Sigmoid colon (tissue), 6 donors: ENCODE measurements at regions not wholly inside any gene's neighbourhood (a gene's known extent, or its start where the extent isn't known, plus 50 kb on each side); places are given as distances from the start of the nearest gene placed in this dataset.

Experiments used
- DNase-seq: peaks from one replicate; pipeline ENCODE4 v3.0.0-alpha.2; 2019
- H3K27ac ChIP-seq, 4 donors: fragments of 200-600 bp; sonication (generic); one replicate each; pipeline ENCODE4 v1.5.1; 2016 to 2019; ENCODE audit warnings: mild to moderate bottlenecking in 1 of 4
- H3K27me3 ChIP-seq, 3 donors: fragments of 200-600 bp; sonication (generic); one replicate each; pipeline ENCODE4 v1.5.1; 2019; ENCODE audit warnings: mild to moderate bottlenecking in 1 of 3
- H3K36me3 ChIP-seq, 4 donors: fragments of 200-600 bp; sonication (generic); one replicate each; pipeline ENCODE4 v1.5.1; 2016 to 2019
- H3K4me1 ChIP-seq, 4 donors: fragments of 200-600 bp; sonication (generic); one replicate each; pipeline ENCODE4 v1.5.1; 2017 to 2019
- H3K4me3 ChIP-seq, 4 donors: fragments of 200-600 bp; sonication (generic); one replicate each; pipeline ENCODE4 v1.5.1; 2017 to 2019; ENCODE audit warnings: mild to moderate bottlenecking in 2 of 4, moderate library complexity in 1 of 4
- H3K9me3 ChIP-seq, 4 donors: fragments of 200-600 bp in 3 of 4; sonication (generic) in 3 of 4; one replicate each; pipeline versions ENCODE4 v1.5.1 to v1.6.1; 2013 to 2019
- EP300 ChIP-seq, 4 donors: sonication (generic); formaldehyde crosslinking; IDR thresholded peaks; one replicate each; pipeline ENCODE4 v1.6.1; 2017; ENCODE audit warnings: antibody characterized with exemption in 4 of 4
- POLR2A ChIP-seq, 2 donors: fragments of 450-650 bp; IDR thresholded peaks; one replicate each; pipeline ENCODE4 v1.6.1; 2016; ENCODE audit warnings: antibody characterized with exemption in 2 of 2, mild to moderate bottlenecking in 2 of 2, moderate library complexity in 2 of 2
- POLR2AphosphoS5 ChIP-seq, 4 donors: sonication (generic); formaldehyde crosslinking; IDR thresholded peaks; one replicate each; pipeline ENCODE4 v1.6.1; 2017; ENCODE audit warnings: antibody characterized with exemption in 4 of 4
- WGBS, 2 donors: extraction: QIAGEN DNeasy Blood & Tissue Kit; methylation state at CpG; one replicate each; pipeline ENCODE4 v1.1.7; 2013; 5-methylcytosine and 5-hydroxymethylcytosine counted together
- intact Hi-C: fragments of 100-400 bp; cut with DNase I; formaldehyde crosslinking; loops from one replicate; pipeline ENCODE4 v1.15.1; 2023
- TF ChIP-seq, protein P1 (sequence below), 4 experiments: fragments of 450-650 bp in 3 of 4; fragments of 200-600 bp in 1 of 4; IDR thresholded peaks; one replicate each; pipeline ENCODE4 v1.5.1; 2016 to 2019; ENCODE audit warnings: antibody characterized with exemption in 4 of 4, mild to moderate bottlenecking in 3 of 4, moderate library complexity in 2 of 4
- donor health status: healthy with polysubstance abuse.
- donor health status: healthy.

GRCh38 chr1:29962831-29963247 lies 726.5 kb downstream of the PTPRU start:
- peaks cover 0 to 35% (median 5%) of the 10 kb centered on the region in 3 donors for H3K27me3 ChIP-seq
- H3K27ac ChIP-seq: no peak overlapping the region
- intact Hi-C loops: no loop called here
- H3K4me1 ChIP-seq: no peaks in the 10 kb centered on the region
- no peaks in the 10 kb centered on the region for H3K36me3 ChIP-seq
- WGBS, 2 donors: 30 to 59% methylated on average over 3 of the region's 3 CpGs
- no peak for TF ChIP-seq POLR2A (IDR thresholded peaks at IDR 0.05)
- TF ChIP-seq EP300 (IDR thresholded peaks at IDR 0.05): no peak
- TF ChIP-seq, protein P1, sequence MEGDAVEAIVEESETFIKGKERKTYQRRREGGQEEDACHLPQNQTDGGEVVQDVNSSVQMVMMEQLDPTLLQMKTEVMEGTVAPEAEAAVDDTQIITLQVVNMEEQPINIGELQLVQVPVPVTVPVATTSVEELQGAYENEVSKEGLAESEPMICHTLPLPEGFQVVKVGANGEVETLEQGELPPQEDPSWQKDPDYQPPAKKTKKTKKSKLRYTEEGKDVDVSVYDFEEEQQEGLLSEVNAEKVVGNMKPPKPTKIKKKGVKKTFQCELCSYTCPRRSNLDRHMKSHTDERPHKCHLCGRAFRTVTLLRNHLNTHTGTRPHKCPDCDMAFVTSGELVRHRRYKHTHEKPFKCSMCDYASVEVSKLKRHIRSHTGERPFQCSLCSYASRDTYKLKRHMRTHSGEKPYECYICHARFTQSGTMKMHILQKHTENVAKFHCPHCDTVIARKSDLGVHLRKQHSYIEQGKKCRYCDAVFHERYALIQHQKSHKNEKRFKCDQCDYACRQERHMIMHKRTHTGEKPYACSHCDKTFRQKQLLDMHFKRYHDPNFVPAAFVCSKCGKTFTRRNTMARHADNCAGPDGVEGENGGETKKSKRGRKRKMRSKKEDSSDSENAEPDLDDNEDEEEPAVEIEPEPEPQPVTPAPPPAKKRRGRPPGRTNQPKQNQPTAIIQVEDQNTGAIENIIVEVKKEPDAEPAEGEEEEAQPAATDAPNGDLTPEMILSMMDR (IDR thresholded peaks at IDR 0.05): no peak
- TF ChIP-seq POLR2AphosphoS5 (IDR thresholded peaks at IDR 0.05): no peak
- DNase-seq: peak; percentile 29
- H3K4me3 ChIP-seq: no peak overlapping the region
- no peaks in the 10 kb centered on the region for H3K9me3 ChIP-seq

DNA sequence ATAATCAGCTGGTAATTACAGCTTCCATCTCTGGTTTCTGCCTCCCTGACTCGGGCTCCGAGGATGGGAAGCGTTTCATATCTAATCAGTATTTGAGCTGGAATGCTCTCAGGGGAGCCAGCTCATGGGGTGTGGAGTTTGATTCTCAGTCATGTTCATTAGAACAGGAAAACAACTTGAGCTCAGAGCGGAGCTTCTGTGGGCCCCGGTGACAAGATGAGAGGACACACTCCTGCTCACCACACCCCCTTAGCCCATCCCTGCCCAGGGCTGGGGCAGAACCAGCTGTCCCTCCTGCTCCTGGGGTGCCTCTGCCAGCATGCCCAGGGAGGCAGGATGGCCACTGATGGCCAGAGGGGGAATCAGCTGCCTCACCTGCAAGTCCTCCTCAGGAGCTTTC lies 726.0 kb downstream of the PTPRU start:
- H3K27me3 ChIP-seq: peaks cover 0 to 30% (median 5%) of the 10 kb centered on the region in 3 donors
- DNase-seq: peak; percentile 24

DNA sequence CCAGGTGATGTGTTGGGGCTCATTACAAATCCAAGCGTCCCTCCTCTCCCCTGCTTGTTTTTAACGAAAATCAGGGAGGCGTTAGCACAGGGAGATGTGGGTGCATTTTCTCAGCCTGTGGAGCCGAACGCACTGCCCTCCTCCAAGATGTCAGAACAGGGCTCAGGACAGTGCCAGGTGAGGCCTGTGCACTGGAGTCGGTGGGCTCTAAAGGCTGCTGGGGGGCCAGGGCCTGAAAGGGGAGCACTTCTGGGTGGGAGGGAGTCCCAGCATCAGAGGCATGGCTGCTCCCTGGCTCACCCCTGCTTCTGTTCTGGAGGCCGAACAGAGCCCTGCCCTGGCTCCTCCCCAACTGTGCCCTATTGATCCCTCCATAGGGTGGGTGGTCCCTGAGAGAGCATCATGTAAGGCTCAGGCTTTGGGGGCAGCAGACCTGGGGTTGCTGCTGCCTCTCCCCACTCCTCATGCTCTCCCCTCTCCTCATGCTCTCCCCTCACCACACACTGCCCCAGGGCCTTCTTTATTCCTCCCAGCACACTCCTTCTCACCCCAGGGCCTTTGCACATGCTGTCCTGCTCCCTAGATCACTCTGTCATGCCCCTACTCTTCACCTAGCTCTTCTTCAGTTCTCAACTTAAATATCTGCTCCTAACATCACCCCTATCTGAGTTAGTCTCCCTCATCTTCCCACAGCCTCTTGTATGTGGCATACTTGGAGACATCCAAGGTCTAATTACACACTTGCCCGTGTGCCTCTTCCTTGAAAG lies 725.2 kb downstream of the PTPRU start:
- 73 to 81% methylated on average over 8 of the region's 8 CpGs for WGBS, 2 donors
- intact Hi-C loops: no loop called here
- peaks cover 0 to 29% (median 5%) of the 10 kb centered on the region in 3 donors for H3K27me3 ChIP-seq

More for the DNA sequence above, 726.0 kb downstream of the PTPRU start:
- no peaks in the 10 kb centered on the region for H3K4me1 ChIP-seq
- H3K36me3 ChIP-seq: no peaks in the 10 kb centered on the region
- TF ChIP-seq POLR2AphosphoS5 (IDR thresholded peaks at IDR 0.05) (no peak), EP300 (IDR thresholded peaks at IDR 0.05) (no peak), POLR2A (IDR thresholded peaks at IDR 0.05) (no peak)
- TF ChIP-seq, protein P1 (IDR thresholded peaks at IDR 0.05): no peak
- intact Hi-C loops: no loop called here
- H3K9me3 ChIP-seq: no peaks in the 10 kb centered on the region
- 63 to 67% methylated on average over 5 of the region's 5 CpGs for WGBS, 2 donors
- no peak overlapping the region for H3K27ac ChIP-seq
- H3K4me3 ChIP-seq: no peak overlapping the region

GRCh38 chr1:29960876-29961275 lies 724.6 kb downstream of the PTPRU start:
- no peaks in the 10 kb centered on the region for H3K36me3 ChIP-seq
- WGBS, 2 donors: 42 to 55% methylated on average over 10 of the region's 10 CpGs
- no peak overlapping the region for H3K4me3 ChIP-seq
- intact Hi-C loops: no loop called here
- peak; percentile 44 for DNase-seq
- no peak overlapping the region for H3K27ac ChIP-seq
- H3K4me1 ChIP-seq: no peaks in the 10 kb centered on the region
- TF ChIP-seq EP300 (IDR thresholded peaks at IDR 0.05) (no peak), POLR2A (IDR thresholded peaks at IDR 0.05) (no peak)
- TF ChIP-seq, protein P1 (IDR thresholded peaks at IDR 0.05): no peak
- no peaks in the 10 kb centered on the region for H3K9me3 ChIP-seq
- H3K27me3 ChIP-seq: peaks cover 0 to 24% (median 5%) of the 10 kb centered on the region in 3 donors

More for the DNA sequence above, 725.2 kb downstream of the PTPRU start:
- Histone ChIP-seq H3K4me3 (no peak overlapping the region), H3K36me3 (no peaks in the 10 kb centered on the region), H3K4me1 (no peaks in the 10 kb centered on the region), H3K9me3 (no peaks in the 10 kb centered on the region), H3K27ac (no peak overlapping the region)
- DNase-seq: peak; percentile 39
- no peak for TF ChIP-seq EP300 (IDR thresholded peaks at IDR 0.05)
- no peak for TF ChIP-seq POLR2A (IDR thresholded peaks at IDR 0.05)
- TF ChIP-seq, protein P1 (IDR thresholded peaks at IDR 0.05): no peak
